ENCODE measurements at regions not wholly inside any gene's neighbourhood (a gene's known extent, or its start where the extent isn't known, plus 50 kb on each side); places are given as distances from the start of the nearest gene placed in this dataset.

DNA sequence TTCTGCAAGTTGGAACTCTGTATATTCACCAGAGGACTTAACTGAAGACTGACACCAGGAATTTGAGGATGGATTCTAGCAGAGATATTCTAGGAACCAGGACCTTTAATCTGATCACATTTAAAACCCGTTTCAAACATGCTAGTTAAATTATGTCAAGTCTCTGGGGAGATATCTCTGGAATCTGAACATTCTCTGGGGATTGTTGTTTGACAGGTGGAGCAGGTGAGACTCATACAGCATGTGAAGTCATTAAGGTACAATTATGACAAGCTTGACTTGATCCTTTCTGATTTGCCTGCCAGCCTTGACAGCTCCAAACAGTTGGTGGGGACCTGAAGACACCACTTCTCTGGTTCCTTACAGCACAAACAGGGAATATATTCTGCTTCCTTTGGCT lies 100.3 kb downstream of the FAT3 start:
- TF ChIP-seq RCOR1 (IDR thresholded peaks at IDR 0.05; ENCODE audit: low read depth, low read length) (no peak), POLR2A (IDR thresholded peaks at IDR 0.05; ENCODE audit: low read length) (no peak), NPAS2 (CRISPR knock-in tag; IDR thresholded peaks at IDR 0.05; ENCODE audit: borderline replicate concordance) (no peak), NR3C1 (IDR thresholded peaks at IDR 0.05) (no peak), ESRRA (IDR thresholded peaks at IDR 0.05; ENCODE audit: borderline replicate concordance, low read length) (no peak), HEYL (CRISPR knock-in tag; IDR thresholded peaks at IDR 0.05) (no peak), EP300 (IDR thresholded peaks at IDR 0.05) (no peak)
- TF ChIP-seq, protein P1, sequence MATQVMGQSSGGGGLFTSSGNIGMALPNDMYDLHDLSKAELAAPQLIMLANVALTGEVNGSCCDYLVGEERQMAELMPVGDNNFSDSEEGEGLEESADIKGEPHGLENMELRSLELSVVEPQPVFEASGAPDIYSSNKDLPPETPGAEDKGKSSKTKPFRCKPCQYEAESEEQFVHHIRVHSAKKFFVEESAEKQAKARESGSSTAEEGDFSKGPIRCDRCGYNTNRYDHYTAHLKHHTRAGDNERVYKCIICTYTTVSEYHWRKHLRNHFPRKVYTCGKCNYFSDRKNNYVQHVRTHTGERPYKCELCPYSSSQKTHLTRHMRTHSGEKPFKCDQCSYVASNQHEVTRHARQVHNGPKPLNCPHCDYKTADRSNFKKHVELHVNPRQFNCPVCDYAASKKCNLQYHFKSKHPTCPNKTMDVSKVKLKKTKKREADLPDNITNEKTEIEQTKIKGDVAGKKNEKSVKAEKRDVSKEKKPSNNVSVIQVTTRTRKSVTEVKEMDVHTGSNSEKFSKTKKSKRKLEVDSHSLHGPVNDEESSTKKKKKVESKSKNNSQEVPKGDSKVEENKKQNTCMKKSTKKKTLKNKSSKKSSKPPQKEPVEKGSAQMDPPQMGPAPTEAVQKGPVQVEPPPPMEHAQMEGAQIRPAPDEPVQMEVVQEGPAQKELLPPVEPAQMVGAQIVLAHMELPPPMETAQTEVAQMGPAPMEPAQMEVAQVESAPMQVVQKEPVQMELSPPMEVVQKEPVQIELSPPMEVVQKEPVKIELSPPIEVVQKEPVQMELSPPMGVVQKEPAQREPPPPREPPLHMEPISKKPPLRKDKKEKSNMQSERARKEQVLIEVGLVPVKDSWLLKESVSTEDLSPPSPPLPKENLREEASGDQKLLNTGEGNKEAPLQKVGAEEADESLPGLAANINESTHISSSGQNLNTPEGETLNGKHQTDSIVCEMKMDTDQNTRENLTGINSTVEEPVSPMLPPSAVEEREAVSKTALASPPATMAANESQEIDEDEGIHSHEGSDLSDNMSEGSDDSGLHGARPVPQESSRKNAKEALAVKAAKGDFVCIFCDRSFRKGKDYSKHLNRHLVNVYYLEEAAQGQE (IDR thresholded peaks at IDR 0.05) = no peak
- TF ChIP-seq, protein P2, sequence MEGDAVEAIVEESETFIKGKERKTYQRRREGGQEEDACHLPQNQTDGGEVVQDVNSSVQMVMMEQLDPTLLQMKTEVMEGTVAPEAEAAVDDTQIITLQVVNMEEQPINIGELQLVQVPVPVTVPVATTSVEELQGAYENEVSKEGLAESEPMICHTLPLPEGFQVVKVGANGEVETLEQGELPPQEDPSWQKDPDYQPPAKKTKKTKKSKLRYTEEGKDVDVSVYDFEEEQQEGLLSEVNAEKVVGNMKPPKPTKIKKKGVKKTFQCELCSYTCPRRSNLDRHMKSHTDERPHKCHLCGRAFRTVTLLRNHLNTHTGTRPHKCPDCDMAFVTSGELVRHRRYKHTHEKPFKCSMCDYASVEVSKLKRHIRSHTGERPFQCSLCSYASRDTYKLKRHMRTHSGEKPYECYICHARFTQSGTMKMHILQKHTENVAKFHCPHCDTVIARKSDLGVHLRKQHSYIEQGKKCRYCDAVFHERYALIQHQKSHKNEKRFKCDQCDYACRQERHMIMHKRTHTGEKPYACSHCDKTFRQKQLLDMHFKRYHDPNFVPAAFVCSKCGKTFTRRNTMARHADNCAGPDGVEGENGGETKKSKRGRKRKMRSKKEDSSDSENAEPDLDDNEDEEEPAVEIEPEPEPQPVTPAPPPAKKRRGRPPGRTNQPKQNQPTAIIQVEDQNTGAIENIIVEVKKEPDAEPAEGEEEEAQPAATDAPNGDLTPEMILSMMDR (IDR thresholded peaks at IDR 0.05) = no peak
- TF ChIP-seq, protein P3, sequence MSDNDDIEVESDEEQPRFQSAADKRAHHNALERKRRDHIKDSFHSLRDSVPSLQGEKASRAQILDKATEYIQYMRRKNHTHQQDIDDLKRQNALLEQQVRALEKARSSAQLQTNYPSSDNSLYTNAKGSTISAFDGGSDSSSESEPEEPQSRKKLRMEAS (IDR thresholded peaks at IDR 0.05) = no peak
